ENCODE measurements at regions not wholly inside any gene's neighbourhood (a gene's known extent, or its start where the extent isn't known, plus 50 kb on each side); places are given as distances from the start of the nearest gene placed in this dataset.

GRCh38 chr5:130815246-130815645 lies 349.8 kb downstream of the HINT1 start:
- Histone ChIP-seq H3K9me2 (ENCODE audit: insufficient read depth) (no peaks in the 10 kb centered on the region), H3K4me1 (replicated peaks; ENCODE audit: insufficient read depth) (no peaks in the 10 kb centered on the region), H3K9me3 (ENCODE audit: insufficient read depth, low read depth) (no peaks in the 10 kb centered on the region), H4K20me1 (ENCODE audit: insufficient read depth) (no peaks in the 10 kb centered on the region), H3K79me2 (ENCODE audit: low read depth) (no peaks in the 10 kb centered on the region), H3K27me3 (ENCODE audit: insufficient read depth, low read depth) (no peaks in the 10 kb centered on the region), H3K4me3 (no peak overlapping the region), H3K36me3 (ENCODE audit: low read depth) (no peaks in the 10 kb centered on the region), H3K27ac (no peak overlapping the region), H2AFZ (no peak overlapping the region), H3K4me2 (no peak overlapping the region), H3F3A (ENCODE audit: insufficient read depth, low read depth) (no peaks in the 10 kb centered on the region)
- no peak for TF ChIP-seq EZH2 (IDR thresholded peaks at IDR 0.05; ENCODE audit: low read depth)
- no peak for TF ChIP-seq CTCF (conservative IDR thresholded peaks at IDR 0.05)
- ChIA-PET CTCF (no interaction called here), POLR2A (ENCODE audit: unreplicated experiment) (no interaction called here)
- no TSS peak for BruUV-seq (replicated peaks)
- no peak for DNase-seq
- intact Hi-C loops (cut with micrococcal nuclease; ENCODE audit: unreplicated experiment) = no loop called here

- H4K20me1 ChIP-seq (ENCODE audit: insufficient read depth) = no peaks in the 10 kb centered on the region
- no peak overlapping the region for H3K4me3 ChIP-seq
- no peak overlapping the region for H2AFZ ChIP-seq
- TF ChIP-seq EZH2 (IDR thresholded peaks at IDR 0.05; ENCODE audit: low read depth) = no peak
- H3K4me1 ChIP-seq (replicated peaks; ENCODE audit: insufficient read depth) = no peaks in the 10 kb centered on the region
- H3F3A ChIP-seq (ENCODE audit: insufficient read depth, low read depth) = no peaks in the 10 kb centered on the region
- POLR2A ChIA-PET (ENCODE audit: unreplicated experiment) = no interaction called here
- H3K27ac ChIP-seq = no peak overlapping the region
- CTCF ChIA-PET = no interaction called here
- BruUV-seq (replicated peaks) = no TSS peak
- intact Hi-C loops (cut with micrococcal nuclease; ENCODE audit: unreplicated experiment) = no loop called here
- H3K4me2 ChIP-seq = no peak overlapping the region
- H3K9me3 ChIP-seq (ENCODE audit: insufficient read depth, low read depth) = no peaks in the 10 kb centered on the region
- H3K36me3 ChIP-seq (ENCODE audit: low read depth) = no peaks in the 10 kb centered on the region
- no peaks in the 10 kb centered on the region for H3K9me2 ChIP-seq (ENCODE audit: insufficient read depth)
- H3K79me2 ChIP-seq (ENCODE audit: low read depth) = no peaks in the 10 kb centered on the region
- H3K27me3 ChIP-seq (ENCODE audit: insufficient read depth, low read depth) = no peaks in the 10 kb centered on the region
- no peak for DNase-seq
Observed at GRCh38 chr5:130808691-130809090, 356.4 kb downstream of the HINT1 start.

- DNase-seq = no peak
- no peaks in the 10 kb centered on the region for H3K36me3 ChIP-seq (ENCODE audit: low read depth)
- intact Hi-C loops (cut with micrococcal nuclease; ENCODE audit: unreplicated experiment) = no loop called here
- BruUV-seq (replicated peaks) = no TSS peak
- no peaks in the 10 kb centered on the region for H4K20me1 ChIP-seq (ENCODE audit: insufficient read depth)
- H3F3A ChIP-seq (ENCODE audit: insufficient read depth, low read depth) = no peaks in the 10 kb centered on the region
- no peaks in the 10 kb centered on the region for H3K27me3 ChIP-seq (ENCODE audit: insufficient read depth, low read depth)
- CTCF ChIA-PET = no interaction called here
- H3K4me2 ChIP-seq = no peak overlapping the region
- H3K4me1 ChIP-seq (replicated peaks; ENCODE audit: insufficient read depth) = no peaks in the 10 kb centered on the region
- no peak overlapping the region for H3K27ac ChIP-seq
- H3K9me2 ChIP-seq (ENCODE audit: insufficient read depth) = no peaks in the 10 kb centered on the region
- H2AFZ ChIP-seq = no peak overlapping the region
- H3K4me3 ChIP-seq = no peak overlapping the region
- H3K79me2 ChIP-seq (ENCODE audit: low read depth) = no peaks in the 10 kb centered on the region
- H3K9me3 ChIP-seq (ENCODE audit: insufficient read depth, low read depth) = no peaks in the 10 kb centered on the region
- no peak for TF ChIP-seq EZH2 (IDR thresholded peaks at IDR 0.05; ENCODE audit: low read depth)
- TF ChIP-seq CTCF (conservative IDR thresholded peaks at IDR 0.05) = no peak
- POLR2A ChIA-PET (ENCODE audit: unreplicated experiment) = no interaction called here
Observed at GRCh38 chr5:130805648-130806047, 359.4 kb downstream of the HINT1 start.

- no peaks in the 10 kb centered on the region for H4K20me1 ChIP-seq (ENCODE audit: insufficient read depth)
- no peak overlapping the region for H2AFZ ChIP-seq
- no peaks in the 10 kb centered on the region for H3F3A ChIP-seq (ENCODE audit: insufficient read depth, low read depth)
- no peak overlapping the region for H3K27ac ChIP-seq
- TF ChIP-seq CTCF (conservative IDR thresholded peaks at IDR 0.05) = no peak
- POLR2A ChIA-PET (ENCODE audit: unreplicated experiment) = no interaction called here
- H3K9me2 ChIP-seq (ENCODE audit: insufficient read depth) = no peaks in the 10 kb centered on the region
- no TSS peak for BruUV-seq (replicated peaks)
- no peak overlapping the region for H3K4me3 ChIP-seq
- no peaks in the 10 kb centered on the region for H3K27me3 ChIP-seq (ENCODE audit: insufficient read depth, low read depth)
- H3K79me2 ChIP-seq (ENCODE audit: low read depth) = no peaks in the 10 kb centered on the region
- H3K36me3 ChIP-seq (ENCODE audit: low read depth) = no peaks in the 10 kb centered on the region
- H3K4me1 ChIP-seq (replicated peaks; ENCODE audit: insufficient read depth) = no peaks in the 10 kb centered on the region
- H3K4me2 ChIP-seq = no peak overlapping the region
- CTCF ChIA-PET = no interaction called here
- no peaks in the 10 kb centered on the region for H3K9me3 ChIP-seq (ENCODE audit: insufficient read depth, low read depth)
- intact Hi-C loops (cut with micrococcal nuclease; ENCODE audit: unreplicated experiment) = no loop called here
- no peak for DNase-seq
Observed at GRCh38 chr5:130805036-130805435, 360.0 kb downstream of the HINT1 start.
